ENCODE measurements at regions not wholly inside any gene's neighbourhood (a gene's known extent, or its start where the extent isn't known, plus 50 kb on each side); places are given as distances from the start of the nearest gene placed in this dataset.

DNA sequence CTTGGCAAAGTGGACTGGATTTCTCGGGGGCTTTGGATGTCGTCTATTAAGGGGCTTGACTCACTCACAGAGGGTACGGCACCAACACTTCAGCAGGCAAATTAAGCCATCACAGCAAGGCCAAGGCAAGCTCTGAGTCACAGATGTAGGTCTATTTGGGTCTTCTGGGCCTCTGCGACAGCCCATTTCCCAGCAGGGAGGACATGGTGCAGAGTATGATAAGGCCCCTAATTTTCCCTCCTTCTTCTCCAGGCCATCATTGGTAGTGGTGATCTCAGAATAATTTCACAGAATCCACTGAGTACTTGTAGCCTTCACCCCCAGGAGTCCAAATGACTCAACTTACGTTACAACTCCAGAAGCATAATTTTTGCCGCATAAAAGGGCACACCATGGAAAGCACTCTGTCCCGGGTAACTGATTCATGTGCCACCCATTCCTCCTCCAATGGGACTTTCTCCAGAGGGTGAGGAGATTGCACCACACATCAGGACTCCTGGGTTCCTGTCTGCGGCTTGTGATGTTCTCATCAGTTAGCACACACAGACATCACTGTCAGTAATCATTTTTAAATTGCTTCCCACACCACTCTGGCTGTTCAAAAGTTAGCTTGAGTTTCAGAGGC, 164.9 kb downstream of the TXNL1 start:
- TF ChIP-seq, protein P1, sequence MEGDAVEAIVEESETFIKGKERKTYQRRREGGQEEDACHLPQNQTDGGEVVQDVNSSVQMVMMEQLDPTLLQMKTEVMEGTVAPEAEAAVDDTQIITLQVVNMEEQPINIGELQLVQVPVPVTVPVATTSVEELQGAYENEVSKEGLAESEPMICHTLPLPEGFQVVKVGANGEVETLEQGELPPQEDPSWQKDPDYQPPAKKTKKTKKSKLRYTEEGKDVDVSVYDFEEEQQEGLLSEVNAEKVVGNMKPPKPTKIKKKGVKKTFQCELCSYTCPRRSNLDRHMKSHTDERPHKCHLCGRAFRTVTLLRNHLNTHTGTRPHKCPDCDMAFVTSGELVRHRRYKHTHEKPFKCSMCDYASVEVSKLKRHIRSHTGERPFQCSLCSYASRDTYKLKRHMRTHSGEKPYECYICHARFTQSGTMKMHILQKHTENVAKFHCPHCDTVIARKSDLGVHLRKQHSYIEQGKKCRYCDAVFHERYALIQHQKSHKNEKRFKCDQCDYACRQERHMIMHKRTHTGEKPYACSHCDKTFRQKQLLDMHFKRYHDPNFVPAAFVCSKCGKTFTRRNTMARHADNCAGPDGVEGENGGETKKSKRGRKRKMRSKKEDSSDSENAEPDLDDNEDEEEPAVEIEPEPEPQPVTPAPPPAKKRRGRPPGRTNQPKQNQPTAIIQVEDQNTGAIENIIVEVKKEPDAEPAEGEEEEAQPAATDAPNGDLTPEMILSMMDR (IDR thresholded peaks at IDR 0.05), result no peak
- TF ChIP-seq POLR2A (IDR thresholded peaks at IDR 0.05), result no peak
